HG03097 (cell line): ENCODE measurements at regions not wholly inside any gene's neighbourhood (a gene's known extent, or its start where the extent isn't known, plus 50 kb on each side); places are given as distances from the start of the nearest gene placed in this dataset.
"Not testable (repeated sequence)": the region's sequence is repeated elsewhere in the genome, so short reads cannot be mapped to it uniquely, and the experiment has no call there.

Source experiments
- ATAC-seq: cut with Tn5 transposase; IDR thresholded peaks from one replicate; pipeline ENCODE4 v1.9.1; 2021; ENCODE audit not compliant: unreplicated experiment, low FRiP score

- no peak for ATAC-seq
Observed at GRCh38 chr3:34998902-34999301, 640.4 kb upstream of the ARPP21 start.

GRCh38 chr3:35012214-35012613, 627.1 kb upstream of the ARPP21 start:
- ATAC-seq, result no peak

- no peak for ATAC-seq
Observed at GRCh38 chr3:35028157-35028556, 611.2 kb upstream of the ARPP21 start.

- no peak for ATAC-seq
Observed at GRCh38 chr3:35042210-35042991, 596.9 kb upstream of the ARPP21 start.

- no peak for ATAC-seq
Observed at GRCh38 chr3:35043040-35043439, 596.3 kb upstream of the ARPP21 start.

GRCh38 chr3:35044190-35044589, 595.1 kb upstream of the ARPP21 start:
- no peak for ATAC-seq

GRCh38 chr3:35045118-35045517, 594.2 kb upstream of the ARPP21 start:
- ATAC-seq, result no peak

GRCh38 chr3:35064761-35065160, 574.6 kb upstream of the ARPP21 start:
- ATAC-seq, result no peak

- no peak for ATAC-seq
Observed at GRCh38 chr3:35065891-35066290, 573.4 kb upstream of the ARPP21 start.

GRCh38 chr3:35067750-35068149, 571.6 kb upstream of the ARPP21 start:
- no peak for ATAC-seq

- ATAC-seq, result no peak
Observed at GRCh38 chr3:35070088-35070487, 569.2 kb upstream of the ARPP21 start.

- no peak for ATAC-seq
Observed at GRCh38 chr3:35071772-35072171, 567.6 kb upstream of the ARPP21 start.

GRCh38 chr3:35078780-35079179, 560.5 kb upstream of the ARPP21 start:
- no peak for ATAC-seq

GRCh38 chr3:35079403-35079802, 559.9 kb upstream of the ARPP21 start:
- no peak for ATAC-seq

GRCh38 chr3:35081899-35082298, 557.4 kb upstream of the ARPP21 start:
- ATAC-seq, result no peak

GRCh38 chr3:35088943-35089342, 550.4 kb upstream of the ARPP21 start:
- no peak for ATAC-seq

- no peak for ATAC-seq
Observed at GRCh38 chr3:35114686-35115085, 524.6 kb upstream of the ARPP21 start.

GRCh38 chr3:35120026-35120425, 519.3 kb upstream of the ARPP21 start:
- no peak for ATAC-seq

- ATAC-seq, result no peak
Observed at GRCh38 chr3:35137612-35138011, 501.7 kb upstream of the ARPP21 start.

- ATAC-seq, result no peak
Observed at GRCh38 chr3:35141406-35141805, 497.9 kb upstream of the ARPP21 start.

- no peak for ATAC-seq
Observed at GRCh38 chr3:35144011-35144410, 495.3 kb upstream of the ARPP21 start.

- ATAC-seq, result not testable (repeated sequence)
Observed at GRCh38 chr3:35146256-35147035, 492.9 kb upstream of the ARPP21 start.
